HG02870 (cell line): ENCODE measurements at regions not wholly inside any gene's neighbourhood (a gene's known extent, or its start where the extent isn't known, plus 50 kb on each side); places are given as distances from the start of the nearest gene placed in this dataset.
"Not testable (repeated sequence)": the region's sequence is repeated elsewhere in the genome, so short reads cannot be mapped to it uniquely, and the experiment has no call there.

Experiments used
- ATAC-seq: cut with Tn5 transposase; IDR thresholded peaks from one replicate; pipeline ENCODE4 v1.9.1; 2021; ENCODE audit warnings: mild to moderate bottlenecking, moderate library complexity; ENCODE audit not compliant: unreplicated experiment

DNA sequence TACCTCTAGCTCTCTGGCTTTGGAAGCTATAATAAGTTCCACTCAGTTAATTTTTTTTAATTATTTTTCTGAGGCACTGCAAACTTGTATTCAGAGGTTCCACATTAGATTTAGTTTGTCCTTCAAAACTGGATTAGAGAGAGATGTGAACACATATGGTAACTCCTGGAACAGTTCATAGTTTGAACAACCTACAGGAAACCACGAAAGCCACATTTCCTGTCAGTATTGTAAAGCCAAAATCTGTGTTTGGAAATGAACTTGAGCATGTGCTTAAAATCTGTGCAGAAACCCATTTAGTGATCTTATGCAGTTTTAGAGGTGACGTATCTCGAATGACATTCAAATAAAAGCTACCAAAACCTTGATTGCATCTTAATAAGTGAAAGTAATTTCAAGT lies 1952.0 kb downstream of the OLFM4 start:
- no peak for ATAC-seq

DNA sequence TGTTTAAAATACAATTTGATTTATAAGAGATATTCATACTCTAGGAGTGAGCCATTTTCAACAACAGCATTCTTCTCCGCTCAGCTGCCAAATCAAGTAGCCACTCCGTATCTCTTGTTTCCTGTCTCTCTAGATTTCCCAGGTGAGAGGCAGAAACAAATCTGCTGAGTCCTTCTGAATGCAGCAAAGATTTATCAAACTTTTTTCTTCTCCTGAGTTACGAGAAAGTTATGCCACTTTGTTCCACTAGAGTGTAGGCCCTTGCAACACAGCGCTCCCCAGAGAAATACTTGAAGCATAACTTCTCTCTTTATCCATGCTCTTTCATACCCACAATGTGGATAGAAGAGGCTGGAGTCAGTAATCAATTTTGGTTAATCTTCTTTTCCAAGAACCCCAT lies 1960.8 kb downstream of the OLFM4 start:
- no peak for ATAC-seq

DNA sequence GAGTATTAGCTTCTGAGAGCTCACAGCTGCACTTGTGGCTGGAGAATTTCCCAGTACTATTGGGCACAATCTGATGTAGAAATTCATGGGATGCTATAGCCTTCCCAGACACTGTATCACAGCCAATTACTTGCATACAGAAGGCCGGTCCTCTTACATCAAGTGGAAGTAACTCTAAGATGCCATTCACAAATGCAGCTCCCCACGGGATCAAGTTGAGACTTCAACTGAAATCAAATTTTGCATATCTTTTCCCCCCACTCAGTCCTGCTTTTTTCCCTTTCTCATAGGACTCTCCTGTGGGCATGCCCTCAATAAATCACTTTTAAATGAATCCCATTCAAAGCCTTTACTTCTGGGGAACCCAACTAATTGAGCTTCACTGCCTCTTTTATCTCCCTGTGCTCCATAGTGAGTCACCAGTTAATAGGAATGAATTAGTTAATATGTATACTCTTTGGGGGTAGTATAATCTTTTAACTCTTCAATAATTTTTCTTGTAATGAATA lies 1970.8 kb downstream of the OLFM4 start:
- no peak for ATAC-seq

DNA sequence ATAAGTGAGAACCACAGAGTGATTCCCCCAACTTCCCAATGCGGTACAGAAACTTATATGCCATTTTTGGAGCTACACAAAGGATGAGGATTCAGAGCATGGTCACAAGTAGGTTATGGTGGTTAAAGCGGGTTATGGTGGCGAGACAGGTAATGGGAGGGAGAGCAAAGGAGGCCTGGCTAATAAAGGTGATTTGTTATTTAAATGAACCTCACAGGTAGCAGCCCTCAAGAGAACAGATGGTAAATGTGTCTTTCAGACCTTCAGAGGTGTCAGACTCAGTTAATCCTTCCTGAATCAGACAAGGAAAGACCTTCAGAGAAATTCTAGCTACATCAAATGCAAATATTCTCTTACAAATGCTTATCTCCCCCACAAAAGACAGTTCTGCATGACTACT lies 1971.4 kb downstream of the OLFM4 start:
- no peak for ATAC-seq

DNA sequence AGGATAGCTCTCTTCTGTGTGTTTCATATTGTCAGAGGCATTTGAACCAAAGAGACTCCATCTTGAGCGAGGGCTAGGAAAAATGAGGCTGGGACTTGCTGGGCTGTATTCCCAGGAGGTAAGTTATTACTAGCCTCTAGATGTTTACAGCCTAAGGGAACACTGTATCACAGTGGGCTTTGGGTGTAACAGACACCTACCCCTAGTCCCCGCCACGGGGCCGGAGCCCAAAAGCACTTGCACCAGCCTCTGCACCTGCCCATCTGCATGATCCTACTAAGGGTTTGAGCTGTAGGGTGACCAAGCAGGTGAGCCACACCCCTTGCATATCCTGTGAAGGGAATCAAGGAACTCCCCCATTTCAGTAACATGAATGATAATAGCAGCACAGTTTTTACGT lies 1972.2 kb downstream of the OLFM4 start:
- no peak for ATAC-seq

DNA sequence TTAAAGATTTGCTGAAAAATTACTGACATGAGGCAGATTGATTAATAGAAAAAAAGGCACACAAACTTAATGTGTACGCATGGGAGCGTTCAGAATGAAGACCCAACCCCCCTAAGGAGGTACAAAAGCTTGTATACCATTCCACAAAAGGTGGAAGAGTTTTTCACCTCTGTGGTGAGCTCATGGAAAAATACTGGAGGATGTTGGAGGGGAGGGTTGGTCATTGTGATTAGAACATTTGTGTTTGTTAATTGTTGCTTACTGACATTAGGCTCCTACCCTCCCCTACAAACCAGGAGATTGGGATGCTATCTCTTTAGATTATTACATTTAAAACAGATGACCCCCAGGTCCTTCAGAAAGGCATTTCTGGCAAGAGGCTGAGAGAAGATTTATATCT lies 1973.3 kb downstream of the OLFM4 start:
- ATAC-seq = no peak

DNA sequence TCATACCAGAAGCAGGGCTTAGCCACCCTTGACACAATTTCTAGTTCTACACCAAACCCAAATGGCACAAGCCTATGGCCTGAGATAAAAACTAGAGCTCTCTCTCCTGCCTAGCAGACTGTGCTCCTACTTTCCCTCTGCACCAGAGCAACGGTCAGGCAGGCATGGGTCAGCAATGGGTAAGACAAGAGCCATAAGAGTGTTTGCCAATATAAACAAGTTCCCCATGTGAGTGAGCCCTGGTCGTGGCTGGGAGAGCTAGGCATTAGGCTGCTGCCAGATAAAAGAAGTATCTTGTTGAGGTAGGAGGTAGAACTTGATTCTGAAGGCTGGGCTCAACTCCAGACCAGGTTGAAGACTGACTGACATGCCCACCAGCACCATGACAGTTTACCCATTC lies 1979.1 kb downstream of the OLFM4 start:
- ATAC-seq = no peak

DNA sequence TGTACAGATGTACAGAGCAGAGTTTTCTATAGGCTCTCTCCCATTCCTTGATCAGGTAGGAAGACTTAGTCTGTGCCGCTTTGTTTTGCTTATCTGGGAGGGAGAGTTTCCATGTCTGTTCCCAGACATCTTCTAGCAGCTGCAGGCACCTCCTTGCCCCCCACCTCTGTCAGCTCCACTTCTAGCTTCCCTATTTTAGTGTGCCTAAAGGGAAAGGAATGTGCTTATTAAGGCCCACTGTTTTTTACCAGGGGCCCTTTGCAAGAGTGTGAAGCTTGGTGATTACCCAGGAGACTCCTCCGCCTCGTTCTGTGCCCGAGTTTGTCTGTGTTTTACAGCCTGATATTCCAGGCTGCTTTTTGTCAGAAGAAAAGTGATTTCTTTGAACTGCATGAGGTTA lies 1984.4 kb downstream of the OLFM4 start:
- ATAC-seq = no peak

DNA sequence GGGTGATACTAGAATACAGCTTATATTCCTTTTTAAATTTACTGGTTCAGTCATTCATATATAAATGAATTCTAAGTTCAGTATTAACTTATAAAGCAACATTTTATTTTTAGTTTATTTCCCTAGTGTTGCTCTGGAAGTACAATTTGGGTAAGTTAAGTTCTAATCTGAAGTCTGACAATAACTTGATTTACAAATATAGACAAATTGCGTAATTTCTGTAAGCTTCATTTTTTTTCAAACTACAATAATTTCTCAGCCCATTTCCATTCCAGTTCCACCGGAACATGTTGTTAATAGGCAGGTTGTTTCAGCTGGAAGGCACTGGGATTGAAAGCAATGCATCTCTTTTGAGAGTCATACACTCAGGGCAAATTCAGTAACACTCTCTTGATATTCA lies 2000.7 kb downstream of the OLFM4 start:
- no peak for ATAC-seq

DNA sequence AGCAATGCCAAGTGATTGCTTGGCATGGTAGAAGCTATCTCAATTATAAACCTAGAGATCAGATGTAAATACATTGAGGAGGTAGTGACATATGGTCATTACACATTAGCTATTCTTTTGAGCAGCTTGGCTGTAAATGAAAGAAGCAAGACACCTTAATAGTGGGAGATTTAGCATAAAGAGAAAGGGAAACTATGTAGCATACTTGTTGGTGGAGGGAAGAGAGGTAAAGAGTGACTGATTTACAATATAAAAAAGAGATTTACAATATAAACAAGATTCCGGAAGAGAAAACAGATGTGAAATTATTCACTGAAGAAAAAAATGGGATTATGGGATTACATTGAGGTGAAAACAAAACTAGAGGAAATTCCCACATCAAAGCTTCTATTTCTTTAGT lies 2009.6 kb downstream of the OLFM4 start:
- ATAC-seq = no peak

DNA sequence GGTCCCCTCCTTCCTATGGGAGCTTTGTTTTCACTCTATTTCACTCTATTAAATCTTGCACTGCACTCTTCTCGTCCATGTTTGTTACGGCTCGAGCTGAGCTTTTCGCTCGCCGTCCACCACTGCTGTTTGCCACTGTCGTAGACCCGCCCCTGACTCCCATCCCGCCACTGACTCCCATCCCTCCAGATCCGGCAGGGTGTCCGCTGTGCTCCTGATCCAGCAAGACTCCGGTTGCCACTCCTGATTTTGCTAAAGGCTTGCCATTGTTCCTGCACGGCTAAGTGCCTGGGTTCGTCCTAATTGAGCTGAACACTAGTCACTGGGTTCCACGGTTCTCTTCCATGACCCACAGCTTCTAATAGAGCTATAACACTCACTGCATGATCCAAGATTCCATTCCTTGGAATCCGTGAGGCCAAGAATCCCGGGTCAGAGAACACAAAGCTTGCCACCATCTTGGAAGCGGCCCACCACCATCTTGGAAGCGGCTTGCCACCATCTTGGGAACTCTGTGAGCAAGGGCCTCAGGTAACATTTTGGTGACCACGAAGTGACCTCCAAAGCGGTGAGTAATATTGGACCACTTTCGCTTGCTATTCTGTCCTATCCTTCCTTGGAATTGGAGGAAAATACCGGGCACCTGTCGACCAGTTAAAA lies 2025.4 kb downstream of the OLFM4 start:
- not testable (repeated sequence) for ATAC-seq

DNA sequence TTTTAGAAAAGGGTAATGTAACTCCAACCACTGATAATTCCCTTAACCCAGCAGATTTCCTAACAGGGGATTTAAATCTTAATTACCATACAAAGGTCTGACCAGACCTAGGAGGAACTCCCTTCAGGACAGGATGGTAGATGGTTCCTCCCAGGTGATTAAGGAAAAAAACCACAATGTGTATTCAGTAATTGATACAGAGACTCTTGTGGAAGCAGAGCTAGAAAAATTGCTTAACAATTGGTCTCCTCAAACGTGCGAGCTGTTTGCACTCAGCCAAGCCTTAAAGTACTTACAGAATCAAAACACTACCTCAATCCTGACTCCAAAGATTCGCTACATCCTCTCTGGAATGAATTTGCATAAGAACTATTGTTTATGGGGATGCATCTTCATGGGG lies 2027.1 kb downstream of the OLFM4 start:
- not testable (repeated sequence) for ATAC-seq

DNA sequence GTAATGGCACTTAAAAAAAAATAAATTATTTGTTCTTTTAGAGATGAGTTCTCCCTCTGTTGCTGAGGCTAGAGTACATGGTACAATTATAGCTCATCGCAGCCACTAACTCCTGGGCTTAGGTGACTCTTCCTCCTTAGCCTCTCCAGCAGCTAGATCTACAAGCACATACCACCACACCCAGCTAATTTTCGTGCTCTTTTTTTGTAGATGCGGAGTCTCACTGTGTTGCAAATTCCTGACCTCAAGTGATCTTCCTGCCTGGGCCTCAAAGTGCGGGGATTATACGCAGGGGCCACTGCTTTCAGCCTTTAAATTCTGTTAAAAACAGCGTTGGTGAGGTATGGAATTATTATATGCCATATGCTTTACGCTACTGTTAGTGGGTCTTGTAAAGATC lies 2034.0 kb downstream of the OLFM4 start:
- ATAC-seq = no peak

DNA sequence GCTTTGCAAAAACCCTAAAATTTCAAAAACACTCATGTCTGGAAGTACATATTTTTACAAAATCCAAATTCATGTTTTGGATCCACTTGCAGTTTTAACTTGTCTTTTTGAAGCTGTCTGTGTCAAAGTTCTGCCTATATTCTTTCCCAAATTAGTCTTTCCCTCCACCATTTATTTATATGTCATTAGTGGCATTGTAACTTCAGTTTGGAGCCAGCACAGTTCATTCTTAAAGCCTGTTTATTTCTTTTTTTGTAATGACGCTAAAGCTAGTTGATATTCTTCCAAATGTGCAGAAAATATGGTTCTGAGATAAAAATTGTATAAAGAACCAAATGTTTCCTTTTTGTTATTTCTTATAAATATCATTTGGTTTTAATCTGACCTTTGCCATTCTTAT lies 2039.3 kb downstream of the OLFM4 start:
- no peak for ATAC-seq

DNA sequence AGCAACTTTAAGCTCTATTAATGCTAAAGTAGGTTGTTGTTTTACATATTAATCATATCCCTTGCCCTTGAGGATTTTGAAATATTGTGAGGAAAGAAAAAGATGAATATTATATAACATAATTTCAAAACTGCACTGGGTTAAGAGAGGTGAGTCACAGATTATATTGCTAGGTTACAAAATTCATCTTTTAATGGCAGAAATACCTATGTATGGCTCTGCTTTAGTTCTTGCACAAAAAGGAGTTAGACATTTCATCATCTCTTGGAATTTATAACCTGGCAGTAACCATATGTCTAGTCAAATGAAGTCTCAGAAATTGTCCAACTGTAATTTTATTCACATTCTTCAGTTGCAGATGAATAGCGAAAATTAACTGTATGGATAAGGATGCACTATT lies 2041.1 kb downstream of the OLFM4 start:
- no peak for ATAC-seq

DNA sequence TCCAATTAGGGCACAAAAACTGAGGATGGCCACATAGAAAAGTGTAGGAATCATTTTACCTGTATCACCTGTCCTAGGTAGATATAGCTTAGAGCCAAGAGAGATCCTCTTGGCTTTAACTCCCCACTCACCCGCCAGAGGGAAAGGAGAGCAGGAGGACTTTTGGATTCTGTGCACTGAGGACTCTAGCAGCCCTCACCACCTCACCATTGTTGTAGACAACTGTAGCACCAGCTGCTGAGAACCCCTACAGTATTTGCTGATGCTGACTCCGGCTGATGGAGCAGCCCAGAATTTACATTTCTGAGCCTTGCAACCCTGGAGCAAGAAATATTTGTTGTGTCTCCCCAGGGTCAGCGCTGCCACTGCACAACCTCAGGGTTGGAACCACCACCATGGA lies 2044.4 kb downstream of the OLFM4 start:
- no peak for ATAC-seq

DNA sequence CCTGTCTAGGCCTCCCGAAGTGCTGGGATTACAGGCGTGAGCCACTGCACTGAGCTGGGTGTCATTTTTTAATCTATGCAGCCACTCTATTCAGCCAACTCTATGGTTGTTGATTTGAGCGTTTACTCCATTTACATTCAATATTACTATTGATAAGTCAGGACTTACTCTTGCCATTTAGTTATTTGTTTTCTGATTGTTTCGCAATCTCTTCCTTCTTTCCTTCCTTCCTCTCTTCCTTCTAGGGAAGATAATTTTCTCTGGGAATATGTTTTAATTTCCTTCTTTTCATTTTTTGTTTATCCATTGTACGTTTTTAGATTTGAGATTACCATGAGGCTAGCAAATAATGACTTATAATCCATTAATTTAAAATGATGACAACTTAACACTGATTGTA lies 2056.0 kb downstream of the OLFM4 start:
- ATAC-seq = no peak

DNA sequence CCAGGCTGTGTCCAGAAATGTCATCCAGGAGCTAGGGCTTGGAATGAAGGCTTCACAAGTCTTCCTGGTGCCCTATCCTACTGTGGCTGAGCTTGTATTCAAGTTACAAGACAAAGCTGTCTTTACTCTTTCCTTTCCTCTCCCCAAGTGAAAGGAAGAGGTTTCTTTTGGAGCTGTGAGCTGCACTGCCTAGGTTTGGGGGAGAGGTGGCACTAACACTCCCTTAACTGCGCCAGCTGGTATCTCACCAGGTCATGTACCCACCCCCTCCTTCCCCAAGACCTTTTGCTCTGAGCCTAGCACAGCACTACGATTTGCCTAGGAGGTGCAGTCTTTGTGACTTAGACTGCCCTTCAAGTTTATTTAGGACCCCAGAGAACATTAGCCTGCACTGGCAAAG lies 2053.6 kb upstream of the PRR20A start:
- ATAC-seq = no peak

DNA sequence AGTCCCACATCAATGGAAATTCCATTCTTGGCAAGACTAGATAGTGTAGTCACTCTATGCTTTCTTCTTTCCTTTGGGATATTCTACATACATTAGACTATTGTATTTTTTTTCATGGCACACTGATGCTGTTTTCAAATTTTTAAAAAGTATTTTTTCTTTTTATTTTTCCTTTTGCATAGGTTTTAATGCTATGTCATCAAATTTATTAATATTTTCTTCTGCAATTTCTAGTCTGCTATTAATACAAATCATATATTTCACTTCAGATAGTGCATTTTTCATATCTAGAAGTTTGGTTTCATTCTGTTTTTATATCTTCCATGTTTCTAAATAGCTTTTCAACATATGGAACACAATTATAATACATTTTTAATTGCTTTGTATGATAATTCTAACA lies 2050.1 kb upstream of the PRR20A start:
- no peak for ATAC-seq

DNA sequence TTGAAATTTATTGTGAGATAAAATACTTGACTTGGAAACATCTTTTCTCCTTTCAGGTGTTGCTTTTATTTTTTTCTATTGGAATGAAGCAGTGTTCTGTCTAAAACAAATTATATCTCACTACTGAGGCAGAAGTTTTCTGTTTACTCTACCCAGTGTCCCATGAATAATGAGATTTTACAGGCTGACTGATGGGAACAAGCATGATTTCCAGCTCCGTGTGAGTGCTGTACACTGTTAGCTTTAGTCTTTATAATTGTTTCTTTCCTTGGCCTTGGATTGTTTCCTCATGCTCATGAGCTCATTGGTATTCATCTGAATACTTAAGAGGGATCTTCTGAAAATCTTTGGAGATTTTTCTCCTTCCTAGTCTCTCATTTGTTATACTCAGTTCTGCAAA lies 2049.5 kb upstream of the PRR20A start:
- ATAC-seq = no peak

DNA sequence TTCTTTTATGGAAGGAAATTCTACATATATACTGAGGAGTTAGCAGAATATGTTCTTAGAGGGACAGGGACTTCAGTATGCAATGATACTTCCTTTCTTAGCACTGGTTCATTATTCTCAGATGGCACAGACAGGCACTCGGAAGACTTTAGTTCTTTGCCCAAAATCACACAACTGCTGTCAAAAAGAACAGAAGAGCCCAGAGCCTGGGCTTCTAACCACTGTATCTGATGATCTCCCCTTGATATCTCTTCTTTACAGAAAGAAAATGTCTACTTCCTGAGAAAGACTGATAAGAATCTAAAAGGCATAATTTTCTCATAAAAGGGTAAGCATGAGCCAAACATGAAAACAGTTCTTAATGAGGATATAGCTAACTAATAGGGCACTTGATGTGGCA lies 2034.2 kb upstream of the PRR20A start:
- no peak for ATAC-seq

DNA sequence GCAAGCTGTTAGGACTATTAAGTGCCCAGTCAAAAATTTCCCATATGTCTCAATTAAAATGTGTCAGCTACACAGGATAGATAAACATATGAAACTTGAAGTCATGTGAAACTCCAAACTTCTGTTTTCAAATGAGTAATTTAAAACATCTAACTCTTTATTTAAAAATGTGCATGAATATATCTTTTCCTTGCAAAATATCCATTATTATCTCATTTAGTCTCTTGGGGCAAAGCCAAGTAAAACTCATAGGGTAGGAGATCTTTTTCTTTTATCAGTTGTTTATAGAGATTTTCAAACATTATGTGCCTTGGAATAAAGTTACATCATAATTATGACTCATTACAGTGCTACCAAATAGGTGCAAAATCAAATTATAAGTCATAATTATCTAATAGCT lies 2020.1 kb upstream of the PRR20A start:
- no peak for ATAC-seq

DNA sequence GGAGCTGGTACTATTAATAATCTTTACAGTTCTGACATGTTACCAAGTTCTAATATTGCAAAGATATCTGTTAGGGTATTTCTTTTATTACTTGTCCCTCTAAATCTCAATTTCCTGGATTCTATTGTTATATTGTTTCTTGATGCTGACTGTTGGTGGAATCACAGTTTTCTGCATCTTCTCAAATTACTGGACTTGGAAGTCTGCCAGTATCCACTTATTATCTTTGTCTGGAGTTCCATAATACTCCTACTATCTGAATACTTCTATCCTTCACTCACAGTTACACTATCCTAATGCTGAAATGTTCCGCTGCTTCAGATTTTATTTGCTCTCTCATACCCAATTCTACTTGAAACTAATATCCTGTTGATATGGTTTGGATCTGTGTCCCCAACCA lies 1985.7 kb upstream of the PRR20A start:
- ATAC-seq = no peak
